HG03095 (cell line): ENCODE measurements at regions not wholly inside any gene's neighbourhood (a gene's known extent, or its start where the extent isn't known, plus 50 kb on each side); places are given as distances from the start of the nearest gene placed in this dataset.

Experiments
- ATAC-seq: cut with Tn5 transposase; IDR thresholded peaks from one replicate; pipeline ENCODE4 v1.9.1; 2021; ENCODE audit warnings: moderate library complexity; ENCODE audit not compliant: unreplicated experiment

DNA sequence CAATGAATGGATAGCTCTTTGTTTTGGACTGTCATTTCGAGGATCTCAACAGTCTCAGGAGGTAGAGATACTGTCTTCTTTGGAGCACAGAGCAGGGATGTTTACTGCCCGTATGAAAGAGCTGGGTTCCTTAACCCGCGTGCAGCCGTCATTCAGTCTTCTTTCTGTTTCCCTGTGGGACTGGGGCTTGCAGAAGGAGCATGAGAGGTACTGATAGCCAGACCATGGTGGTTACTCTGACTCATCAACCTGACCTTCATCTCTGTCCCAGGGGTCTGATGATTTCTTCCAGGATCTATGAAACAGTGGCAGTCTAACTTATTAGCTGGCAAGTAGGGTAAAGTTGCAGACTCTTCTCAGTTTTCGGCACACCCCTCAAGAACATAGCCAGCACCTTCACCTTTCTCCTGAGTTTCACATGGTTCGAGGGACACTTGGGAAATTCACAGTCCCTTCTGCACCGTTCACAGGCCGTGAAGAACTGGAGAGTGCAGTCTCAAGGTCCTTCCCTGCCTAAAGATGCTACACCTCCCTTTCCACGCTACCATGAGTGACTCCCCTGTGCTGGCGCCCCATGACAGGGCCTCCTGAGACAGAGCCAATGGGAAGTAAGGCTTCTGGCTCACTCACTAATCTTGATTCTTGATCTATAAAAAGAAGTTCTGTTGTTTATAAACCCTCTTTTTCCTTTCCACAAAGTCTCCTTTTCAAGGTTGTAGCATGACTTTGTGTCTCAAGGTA lies 226.2 kb downstream of the MC4R start:
- ATAC-seq, result peak; percentile 81

DNA sequence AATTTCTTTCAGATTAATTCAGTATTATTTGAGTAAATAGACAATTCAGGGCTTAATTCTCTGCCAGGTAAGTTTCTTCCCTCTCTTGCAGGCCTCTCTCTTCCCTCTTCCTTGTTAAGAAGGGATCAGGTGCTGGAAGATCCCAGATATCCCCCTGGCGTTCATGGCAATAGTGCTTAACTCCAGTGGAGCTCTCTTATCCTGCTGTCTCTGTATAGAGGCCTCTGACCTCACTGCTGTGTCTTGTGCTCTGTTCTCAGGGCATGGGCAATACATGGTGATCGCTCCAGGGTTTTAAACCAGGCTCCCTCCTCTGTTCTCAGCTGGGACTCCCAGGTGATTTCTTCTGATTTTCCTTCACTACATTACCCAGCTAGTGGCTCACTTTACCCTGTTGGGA lies 226.8 kb downstream of the MC4R start:
- ATAC-seq, result peak; percentile 7

DNA sequence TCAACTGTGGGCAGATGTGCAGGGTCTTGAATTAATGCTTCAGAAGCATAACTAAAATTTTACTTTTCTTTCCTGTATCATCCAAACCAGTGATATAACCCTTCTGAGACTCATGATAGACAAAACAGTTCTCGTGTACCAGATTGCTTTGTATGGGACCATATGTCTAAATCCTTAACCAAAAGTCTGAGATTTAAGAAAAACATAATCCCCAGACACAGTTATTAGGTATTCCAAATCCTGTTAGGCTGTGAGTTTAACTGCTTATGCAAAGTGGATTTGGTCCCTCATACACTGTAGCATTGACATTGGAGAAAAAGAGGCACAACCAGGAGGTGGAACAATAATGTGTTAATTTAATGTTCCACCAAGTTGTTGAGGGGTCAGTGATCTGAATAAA lies 235.0 kb downstream of the PMAIP1 start:
- ATAC-seq, result no peak

DNA sequence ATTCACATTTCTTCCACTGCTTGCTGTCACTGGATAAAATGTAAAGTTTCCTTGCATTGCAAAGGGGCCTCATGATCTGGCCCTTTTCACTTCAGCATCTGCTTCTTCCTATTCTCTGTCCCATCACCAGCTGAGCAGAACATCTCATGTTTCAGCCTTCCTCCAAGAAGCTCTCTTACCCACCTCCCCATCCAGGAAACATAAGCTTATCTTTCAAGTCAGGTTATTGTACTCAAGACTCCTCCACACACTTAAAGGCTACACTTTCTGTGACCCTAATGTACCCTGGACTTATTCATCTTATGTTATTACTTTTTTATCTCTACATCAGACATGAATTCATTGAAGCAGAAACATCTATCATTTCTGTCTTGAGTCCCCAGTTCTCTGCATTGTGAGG lies 230.5 kb downstream of the PMAIP1 start:
- ATAC-seq, result no peak

DNA sequence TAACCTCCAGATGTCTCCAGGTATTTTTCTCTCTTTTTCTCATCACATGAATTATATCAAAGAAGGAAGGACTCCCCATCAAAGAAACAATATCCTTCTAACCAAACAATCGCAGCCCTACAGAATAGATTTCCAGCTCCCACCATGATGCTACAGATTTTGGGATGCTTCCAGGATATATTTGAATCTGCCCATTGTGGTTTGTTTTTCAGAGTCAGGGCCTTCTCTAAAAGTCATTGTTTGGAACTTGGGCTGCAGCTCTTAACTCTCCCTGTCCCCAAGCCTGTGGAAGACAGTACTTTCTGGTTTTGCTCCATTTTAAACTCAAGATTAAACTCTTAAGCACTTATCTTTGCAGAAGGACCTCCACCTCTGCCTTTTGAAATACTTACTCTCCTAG lies 223.2 kb downstream of the PMAIP1 start:
- no peak for ATAC-seq

DNA sequence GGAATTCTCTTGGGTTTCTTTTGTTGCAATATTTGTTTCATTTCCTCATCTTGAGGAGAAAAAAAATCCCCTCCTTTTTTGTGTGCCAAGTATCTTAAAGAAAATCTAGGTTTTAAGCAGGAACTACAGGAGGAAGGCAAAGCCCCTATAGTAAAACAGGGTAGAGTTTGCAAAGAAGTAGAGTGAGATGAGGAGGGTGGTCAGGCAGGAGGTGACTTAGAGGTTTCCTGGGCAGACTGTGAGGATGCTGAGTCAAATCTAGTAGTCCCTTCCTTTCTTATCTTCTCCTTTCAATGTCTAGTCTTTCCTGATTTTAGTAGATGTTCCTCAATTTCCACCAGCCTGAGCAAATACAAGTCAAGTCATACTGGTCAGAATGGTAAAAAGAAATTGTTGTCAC lies 222.5 kb downstream of the PMAIP1 start:
- no peak for ATAC-seq

DNA sequence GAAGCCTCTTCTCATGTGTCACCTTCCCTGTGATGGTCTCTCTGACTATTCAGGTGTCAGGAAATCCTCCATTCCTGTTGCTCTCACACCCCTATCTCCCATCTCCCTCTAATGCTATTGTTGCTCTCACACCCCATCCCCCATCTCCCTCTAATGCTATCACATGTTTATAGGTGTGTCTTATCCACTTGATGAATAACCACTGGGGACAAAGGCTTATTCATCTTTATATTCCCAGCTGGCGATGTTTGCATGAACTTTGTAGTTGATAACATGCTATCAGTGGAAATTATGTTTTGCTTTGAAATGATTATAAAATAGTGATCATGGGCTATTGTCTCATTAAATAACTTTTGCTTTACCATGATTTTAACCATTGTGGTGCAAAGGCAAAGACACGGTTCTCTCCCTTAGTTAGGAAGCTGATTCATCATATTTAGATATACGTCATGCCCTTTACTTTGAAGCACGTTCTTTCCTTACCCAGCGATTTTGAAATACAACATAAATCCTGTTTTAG lies 220.5 kb downstream of the PMAIP1 start:
- no peak for ATAC-seq

DNA sequence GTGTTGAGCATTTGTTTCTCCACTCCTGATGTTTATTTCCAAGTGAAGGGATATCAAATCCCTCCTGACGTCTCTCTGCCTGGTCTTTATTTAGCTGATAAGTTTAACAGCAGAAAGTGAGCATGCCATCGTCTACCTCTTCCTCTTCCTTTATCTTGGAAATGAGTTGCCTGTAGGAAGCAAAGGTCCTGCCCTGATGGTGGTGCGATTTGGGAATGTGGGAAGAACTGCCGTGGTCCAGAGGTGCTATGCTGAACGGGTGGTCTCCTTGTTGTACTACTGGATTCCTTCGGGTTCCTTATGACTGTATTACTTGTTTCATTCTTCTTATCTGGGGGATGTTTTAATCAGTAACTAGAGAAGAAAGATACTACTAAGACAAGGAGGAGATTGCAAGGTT lies 217.5 kb downstream of the PMAIP1 start:
- no peak for ATAC-seq

- no peak for ATAC-seq
These were observed 213.6 kb downstream of the PMAIP1 start for GRCh38 chr18:60113396-60113795.

DNA sequence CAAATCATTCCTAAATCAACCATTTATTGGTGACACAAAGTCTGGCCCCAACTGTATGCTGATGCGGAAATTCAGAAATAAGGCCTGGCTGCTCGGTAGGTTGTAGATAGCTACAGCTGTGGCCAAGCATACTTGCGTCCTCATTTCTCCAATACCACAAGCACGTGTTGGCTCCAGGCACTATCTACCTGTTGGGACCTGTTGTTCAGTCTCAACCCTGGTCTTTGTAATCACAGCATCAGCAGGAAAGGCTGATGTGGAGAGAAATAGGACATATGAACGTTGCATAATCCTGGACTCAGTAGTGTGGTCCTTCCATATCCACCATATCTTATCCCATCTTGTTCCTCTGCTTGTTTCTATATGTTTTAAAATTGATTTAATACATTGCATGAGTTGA lies 212.6 kb downstream of the PMAIP1 start:
- ATAC-seq, result no peak

GRCh38 chr18:60111525-60111924 lies 211.7 kb downstream of the PMAIP1 start:
- ATAC-seq, result no peak

DNA sequence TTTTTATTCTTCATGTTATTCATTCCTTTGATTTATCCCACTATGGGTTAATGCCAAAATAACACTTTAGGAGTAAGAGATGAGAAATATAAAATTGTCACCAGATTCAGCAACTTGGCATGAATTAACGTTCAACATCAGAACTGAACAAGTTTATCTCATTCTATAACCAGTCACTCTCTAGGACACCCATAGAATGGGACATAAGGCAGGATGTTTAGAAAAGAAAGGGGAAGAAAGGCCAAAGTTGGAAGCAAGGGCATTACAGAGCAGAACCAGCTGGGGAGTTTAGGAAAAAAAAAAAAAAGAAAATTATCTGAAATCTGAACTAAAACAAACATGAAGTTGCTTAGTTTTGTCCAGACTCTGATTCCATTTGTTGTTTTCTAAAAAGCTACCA lies 211.0 kb downstream of the PMAIP1 start:
- ATAC-seq, result no peak

GRCh38 chr18:60100778-60101177 lies 201.0 kb downstream of the PMAIP1 start:
- no peak for ATAC-seq

- no peak for ATAC-seq
These were observed 199.9 kb downstream of the PMAIP1 start for GRCh38 chr18:60099709-60100108.

DNA sequence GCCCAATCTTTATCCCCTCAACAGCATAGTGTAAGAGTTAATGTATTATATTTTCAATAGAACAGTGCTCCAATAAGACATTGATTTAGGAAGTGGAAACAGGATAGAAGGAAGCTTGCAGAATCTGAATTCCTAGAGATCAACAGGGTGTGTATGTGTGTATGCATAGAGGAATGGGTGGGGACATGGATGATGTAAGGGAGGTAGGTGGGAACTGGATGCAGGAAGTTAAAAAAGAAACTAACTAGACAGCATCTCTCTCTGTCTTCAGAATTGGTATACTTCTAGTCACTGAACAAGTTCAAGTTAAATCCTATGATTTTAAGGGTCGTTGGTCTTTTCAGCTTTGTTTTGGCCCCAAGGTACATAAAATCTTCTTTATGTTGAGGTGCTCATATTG lies 196.6 kb downstream of the PMAIP1 start:
- ATAC-seq, result no peak

DNA sequence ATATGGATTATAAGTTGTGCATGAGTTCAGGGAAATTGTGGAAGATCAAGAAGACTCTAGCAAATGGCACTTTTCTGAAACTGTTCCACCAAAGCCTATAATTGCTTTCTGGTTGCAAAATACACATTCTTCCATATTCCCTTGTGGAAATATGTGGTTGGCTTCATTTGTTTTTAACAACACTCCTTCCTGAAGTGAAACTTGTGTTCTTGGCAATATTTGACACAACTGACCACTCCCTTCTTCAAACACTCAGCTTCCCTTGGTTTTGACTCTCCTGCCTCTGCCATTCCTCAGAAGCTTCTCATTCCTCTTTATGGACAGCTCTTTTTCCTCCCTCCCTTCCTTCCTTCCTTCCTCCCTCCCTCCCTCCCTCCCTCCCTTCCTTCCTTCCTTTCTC lies 192.3 kb downstream of the PMAIP1 start:
- no peak for ATAC-seq

DNA sequence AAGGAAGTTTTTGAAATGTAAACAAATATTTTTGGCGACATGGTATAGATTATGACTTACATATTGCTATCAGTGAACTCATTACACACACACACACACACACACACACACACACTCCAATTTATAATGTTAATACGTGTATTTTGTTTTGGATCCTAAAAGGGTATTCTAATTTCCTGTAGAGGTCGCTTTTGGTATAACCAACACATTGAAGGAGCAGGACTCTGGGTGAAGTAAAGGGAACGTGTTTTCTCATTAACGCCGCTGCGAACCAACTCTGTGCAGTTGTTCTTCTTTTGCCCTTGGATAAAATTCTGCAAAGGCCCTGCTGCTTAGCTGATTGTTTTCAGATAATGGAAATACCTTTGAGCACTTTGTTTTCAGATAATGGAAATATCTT lies 190.4 kb downstream of the PMAIP1 start:
- ATAC-seq, result no peak

GRCh38 chr18:60082790-60083189 lies 183.0 kb downstream of the PMAIP1 start:
- ATAC-seq, result no peak

DNA sequence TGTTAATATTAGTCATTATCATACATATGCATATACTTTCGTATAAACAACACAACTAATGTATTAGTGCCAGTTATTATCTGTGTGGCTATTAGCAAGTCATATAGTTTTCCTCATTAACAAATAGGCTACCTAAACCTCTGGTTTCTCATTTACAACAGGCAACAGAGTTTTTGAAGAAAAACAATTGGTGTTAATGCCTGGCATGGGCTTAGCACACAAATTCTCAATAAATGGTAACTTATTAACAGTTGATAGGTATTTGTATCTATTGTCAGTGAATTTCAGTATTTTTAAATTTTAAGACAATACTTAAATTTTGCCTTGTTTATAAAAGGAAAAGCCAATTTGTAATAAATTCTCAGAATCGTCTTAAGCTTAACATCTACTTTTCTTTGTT lies 182.5 kb downstream of the PMAIP1 start:
- no peak for ATAC-seq

DNA sequence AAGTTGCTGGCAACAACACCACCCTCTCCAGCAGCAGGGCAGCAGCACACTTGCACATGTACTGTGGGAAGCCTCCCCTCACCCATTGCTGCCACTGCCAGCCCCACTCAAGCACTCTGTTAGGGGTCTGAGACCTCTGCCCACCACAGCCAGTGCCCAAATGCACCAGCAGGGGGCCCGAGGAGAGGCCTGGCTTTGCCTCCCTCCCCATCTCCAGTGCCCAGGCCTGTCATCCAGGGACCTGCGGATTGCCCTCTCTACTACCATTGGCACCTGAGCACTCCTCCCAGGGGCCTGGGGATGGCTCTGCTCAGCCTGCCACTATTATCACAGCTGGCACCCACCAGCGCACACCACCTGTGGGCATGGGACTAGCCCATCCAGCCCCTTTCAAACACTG lies 175.7 kb downstream of the PMAIP1 start:
- ATAC-seq, result no peak

DNA sequence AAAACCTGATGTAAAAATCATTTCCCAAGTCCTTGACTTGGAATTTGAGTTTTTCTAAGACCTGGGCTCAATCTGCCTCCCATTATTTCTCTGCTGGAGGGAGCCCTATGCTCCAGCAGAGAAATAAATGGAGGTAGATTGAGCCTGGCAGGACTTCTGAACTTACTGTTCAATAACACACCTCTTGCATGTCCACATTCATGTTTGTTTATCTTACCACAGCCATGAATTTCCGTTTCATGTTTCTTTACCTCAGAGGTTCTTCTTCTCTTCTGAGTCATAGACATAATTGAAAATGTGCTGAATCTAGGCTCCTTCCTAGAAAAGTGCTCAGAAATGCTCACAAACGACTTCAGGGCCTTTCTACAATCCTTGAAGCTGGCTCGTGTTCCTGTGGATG lies 170.8 kb downstream of the PMAIP1 start:
- no peak for ATAC-seq

DNA sequence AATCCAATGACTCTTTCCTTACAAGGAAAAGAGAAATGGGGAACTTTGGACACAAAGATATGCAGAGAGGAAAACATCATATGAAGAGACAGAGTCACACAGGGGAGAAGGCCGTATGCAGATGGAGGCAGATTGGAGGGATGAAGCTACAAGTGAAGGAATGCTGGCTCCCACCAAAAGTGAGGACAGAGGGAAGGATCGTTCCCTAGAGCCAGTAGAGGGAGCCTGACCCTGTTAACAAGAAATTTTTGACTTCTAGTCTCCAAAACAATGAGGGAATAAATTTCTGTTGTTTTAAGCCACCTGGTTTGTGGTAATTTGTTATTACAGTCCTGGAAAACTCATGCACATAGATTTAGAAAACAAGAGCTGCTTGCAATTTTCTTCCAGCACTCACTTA lies 169.3 kb downstream of the PMAIP1 start:
- no peak for ATAC-seq
